HCT116 (cell line): ENCODE measurements at regions not wholly inside any gene's neighbourhood (a gene's known extent, or its start where the extent isn't known, plus 50 kb on each side); places are given as distances from the start of the nearest gene placed in this dataset.

Experiments
- CEBPB ChIP-seq: IDR thresholded peaks from 2 replicates; pipeline ENCODE4 v1.6.1; 2012; ENCODE audit warnings: low read depth
- CTCF ChIP-seq, 3 experiments: fragments of 200-600 bp in 1 of 3; sonication (generic) in 1 of 3; IDR thresholded peaks in 2 of 3; conservative IDR thresholded peaks in 1 of 3; 2 replicates each; pipeline ENCODE4 v1.5.1; 2012 to 2017; ENCODE audit warnings: low read depth in 2 of 3, low read length in 2 of 3, antibody characterized with exemption in 1 of 3, borderline replicate concordance in 1 of 3, control low read depth in 1 of 3, mild to moderate bottlenecking in 1 of 3, mixed read lengths in 1 of 3, mixed run types in 1 of 3, moderate library complexity in 1 of 3; ENCODE audit not compliant: insufficient read depth in 1 of 3
- REST ChIP-seq: IDR thresholded peaks from 2 replicates; pipeline ENCODE4 v1.6.1; 2012; ENCODE audit warnings: low read depth

- TF ChIP-seq CTCF (IDR thresholded peaks at IDR 0.05 in 2 of 3, conservative IDR thresholded peaks at IDR 0.05 in 1 of 3; ENCODE audit: borderline replicate concordance in 1 of 3, insufficient read depth in 1 of 3, low read depth in 2 of 3, low read length in 2 of 3) (no peak), REST (no peak), CEBPB (no peak)
Observed at GRCh38 chr6:92915466-92915865, 503.9 kb downstream of the EPHA7 start.
